ENCODE measurements at regions not wholly inside any gene's neighbourhood (a gene's known extent, or its start where the extent isn't known, plus 50 kb on each side); places are given as distances from the start of the nearest gene placed in this dataset.

GRCh38 chr10:130905921-130906320 lies 405.6 kb downstream of the TCERG1L start:
- H3K27me3 ChIP-seq (ENCODE audit: control insufficient read depth, insufficient read depth, low read length), result no peaks in the 10 kb centered on the region
- H3K36me3 ChIP-seq (ENCODE audit: control insufficient read depth, insufficient read depth, low read length), result no peaks in the 10 kb centered on the region
- H3K4me1 ChIP-seq (ENCODE audit: control insufficient read depth, insufficient read depth, low read length), result no peaks in the 10 kb centered on the region
- no peak overlapping the region for H3K9ac ChIP-seq (ENCODE audit: low read depth, low read length)
- no peak overlapping the region for H3K4me3 ChIP-seq (ENCODE audit: low read depth, low read length)
- no peak overlapping the region for H3K27ac ChIP-seq (ENCODE audit: low read depth, low read length)
- no peaks in the 10 kb centered on the region; the same call in 1 of the 2 replicates for H3K9me3 ChIP-seq (ENCODE audit: control insufficient read depth, insufficient read depth, low read length)

GRCh38 chr10:130910848-130911247 lies 400.7 kb downstream of the TCERG1L start:
- Histone ChIP-seq H3K9me3 (ENCODE audit: control insufficient read depth, insufficient read depth, low read length) (no peaks in the 10 kb centered on the region; the same call in 1 of the 2 replicates), H3K36me3 (ENCODE audit: control insufficient read depth, insufficient read depth, low read length) (no peaks in the 10 kb centered on the region), H3K4me1 (ENCODE audit: control insufficient read depth, insufficient read depth, low read length) (no peaks in the 10 kb centered on the region)

GRCh38 chr10:130913844-130914243 lies 397.7 kb downstream of the TCERG1L start:
- Histone ChIP-seq H3K4me3 (ENCODE audit: low read depth, low read length) (no peak overlapping the region), H3K36me3 (ENCODE audit: control insufficient read depth, insufficient read depth, low read length) (no peaks in the 10 kb centered on the region), H3K27ac (ENCODE audit: low read depth, low read length) (no peak overlapping the region), H3K9ac (ENCODE audit: low read depth, low read length) (no peak overlapping the region), H3K4me1 (ENCODE audit: control insufficient read depth, insufficient read depth, low read length) (no peaks in the 10 kb centered on the region), H3K27me3 (ENCODE audit: control insufficient read depth, insufficient read depth, low read length) (no peaks in the 10 kb centered on the region), H3K9me3 (ENCODE audit: control insufficient read depth, insufficient read depth, low read length) (no peaks in the 10 kb centered on the region; the same call in 1 of the 2 replicates)

More at GRCh38 chr10:130910848-130911247, 400.7 kb downstream of the TCERG1L start:
- Histone ChIP-seq H3K27me3 (ENCODE audit: control insufficient read depth, insufficient read depth, low read length) (no peaks in the 10 kb centered on the region), H3K4me3 (ENCODE audit: low read depth, low read length) (no peak overlapping the region), H3K27ac (ENCODE audit: low read depth, low read length) (no peak overlapping the region), H3K9ac (ENCODE audit: low read depth, low read length) (no peak overlapping the region)

GRCh38 chr10:130914367-130914766 lies 397.2 kb downstream of the TCERG1L start:
- Histone ChIP-seq H3K9ac (ENCODE audit: low read depth, low read length) (no peak overlapping the region), H3K4me3 (ENCODE audit: low read depth, low read length) (no peak overlapping the region), H3K4me1 (ENCODE audit: control insufficient read depth, insufficient read depth, low read length) (no peaks in the 10 kb centered on the region), H3K27ac (ENCODE audit: low read depth, low read length) (no peak overlapping the region), H3K9me3 (ENCODE audit: control insufficient read depth, insufficient read depth, low read length) (no peaks in the 10 kb centered on the region; the same call in 1 of the 2 replicates), H3K36me3 (ENCODE audit: control insufficient read depth, insufficient read depth, low read length) (no peaks in the 10 kb centered on the region), H3K27me3 (ENCODE audit: control insufficient read depth, insufficient read depth, low read length) (no peaks in the 10 kb centered on the region)

- Histone ChIP-seq H3K27me3 (ENCODE audit: control insufficient read depth, insufficient read depth, low read length) (no peaks in the 10 kb centered on the region), H3K4me3 (ENCODE audit: low read depth, low read length) (no peak overlapping the region), H3K9ac (ENCODE audit: low read depth, low read length) (no peak overlapping the region), H3K9me3 (ENCODE audit: control insufficient read depth, insufficient read depth, low read length) (no peaks in the 10 kb centered on the region; the same call in 1 of the 2 replicates), H3K27ac (ENCODE audit: low read depth, low read length) (no peak overlapping the region), H3K36me3 (ENCODE audit: control insufficient read depth, insufficient read depth, low read length) (no peaks in the 10 kb centered on the region), H3K4me1 (ENCODE audit: control insufficient read depth, insufficient read depth, low read length) (no peaks in the 10 kb centered on the region)
These were observed 396.5 kb downstream of the TCERG1L start for GRCh38 chr10:130915065-130915464.

- H3K9ac ChIP-seq (ENCODE audit: low read depth, low read length), result no peak overlapping the region
- no peaks in the 10 kb centered on the region; the same call in 1 of the 2 replicates for H3K27me3 ChIP-seq (ENCODE audit: control insufficient read depth, insufficient read depth, low read length)
- H3K36me3 ChIP-seq (ENCODE audit: control insufficient read depth, insufficient read depth, low read length), result no peaks in the 10 kb centered on the region
- H3K27ac ChIP-seq (ENCODE audit: low read depth, low read length), result no peak overlapping the region
- no peaks in the 10 kb centered on the region for H3K4me1 ChIP-seq (ENCODE audit: control insufficient read depth, insufficient read depth, low read length)
- H3K9me3 ChIP-seq (ENCODE audit: control insufficient read depth, insufficient read depth, low read length), result no peaks in the 10 kb centered on the region
- H3K4me3 ChIP-seq (ENCODE audit: low read depth, low read length), result no peak overlapping the region
These were observed 390.1 kb downstream of the TCERG1L start for GRCh38 chr10:130921461-130921860.

- Histone ChIP-seq H3K27me3 (ENCODE audit: control insufficient read depth, insufficient read depth, low read length) (no peaks in the 10 kb centered on the region; the same call in 1 of the 2 replicates), H3K27ac (ENCODE audit: low read depth, low read length) (no peak overlapping the region), H3K4me3 (ENCODE audit: low read depth, low read length) (no peak overlapping the region), H3K9ac (ENCODE audit: low read depth, low read length) (no peak overlapping the region), H3K9me3 (ENCODE audit: control insufficient read depth, insufficient read depth, low read length) (no peaks in the 10 kb centered on the region), H3K4me1 (ENCODE audit: control insufficient read depth, insufficient read depth, low read length) (no peaks in the 10 kb centered on the region), H3K36me3 (ENCODE audit: control insufficient read depth, insufficient read depth, low read length) (no peaks in the 10 kb centered on the region)
These were observed 389.5 kb downstream of the TCERG1L start for GRCh38 chr10:130921911-130922440.

GRCh38 chr10:130923596-130923995 lies 387.9 kb downstream of the TCERG1L start:
- Histone ChIP-seq H3K4me3 (ENCODE audit: low read depth, low read length) (no peak overlapping the region), H3K36me3 (ENCODE audit: control insufficient read depth, insufficient read depth, low read length) (no peaks in the 10 kb centered on the region), H3K27me3 (ENCODE audit: control insufficient read depth, insufficient read depth, low read length) (no peaks in the 10 kb centered on the region; the same call in 1 of the 2 replicates), H3K27ac (ENCODE audit: low read depth, low read length) (no peak overlapping the region), H3K9me3 (ENCODE audit: control insufficient read depth, insufficient read depth, low read length) (no peaks in the 10 kb centered on the region), H3K9ac (ENCODE audit: low read depth, low read length) (no peak overlapping the region), H3K4me1 (ENCODE audit: control insufficient read depth, insufficient read depth, low read length) (no peaks in the 10 kb centered on the region)

GRCh38 chr10:130924138-130924819 lies 387.2 kb downstream of the TCERG1L start:
- Histone ChIP-seq H3K9ac (ENCODE audit: low read depth, low read length) (no peak overlapping the region), H3K4me1 (ENCODE audit: control insufficient read depth, insufficient read depth, low read length) (no peaks in the 10 kb centered on the region), H3K9me3 (ENCODE audit: control insufficient read depth, insufficient read depth, low read length) (no peaks in the 10 kb centered on the region), H3K4me3 (ENCODE audit: low read depth, low read length) (no peak overlapping the region), H3K27ac (ENCODE audit: low read depth, low read length) (no peak overlapping the region), H3K36me3 (ENCODE audit: control insufficient read depth, insufficient read depth, low read length) (no peaks in the 10 kb centered on the region), H3K27me3 (ENCODE audit: control insufficient read depth, insufficient read depth, low read length) (no peaks in the 10 kb centered on the region; the same call in 1 of the 2 replicates)

GRCh38 chr10:130926442-130926841 lies 385.1 kb downstream of the TCERG1L start:
- H3K27me3 ChIP-seq (ENCODE audit: control insufficient read depth, insufficient read depth, low read length), result no peaks in the 10 kb centered on the region; the same call in 1 of the 2 replicates
- H3K4me3 ChIP-seq (ENCODE audit: low read depth, low read length), result no peak overlapping the region
- H3K27ac ChIP-seq (ENCODE audit: low read depth, low read length), result no peak overlapping the region
- no peaks in the 10 kb centered on the region for H3K4me1 ChIP-seq (ENCODE audit: control insufficient read depth, insufficient read depth, low read length)
- no peaks in the 10 kb centered on the region for H3K36me3 ChIP-seq (ENCODE audit: control insufficient read depth, insufficient read depth, low read length)
- H3K9ac ChIP-seq (ENCODE audit: low read depth, low read length), result no peak overlapping the region
- no peaks in the 10 kb centered on the region for H3K9me3 ChIP-seq (ENCODE audit: control insufficient read depth, insufficient read depth, low read length)

GRCh38 chr10:130927157-130927556 lies 384.4 kb downstream of the TCERG1L start:
- H3K27me3 ChIP-seq (ENCODE audit: control insufficient read depth, insufficient read depth, low read length), result no peaks in the 10 kb centered on the region; the same call in 1 of the 2 replicates
- no peaks in the 10 kb centered on the region for H3K9me3 ChIP-seq (ENCODE audit: control insufficient read depth, insufficient read depth, low read length)
- no peak overlapping the region for H3K4me3 ChIP-seq (ENCODE audit: low read depth, low read length)
- H3K9ac ChIP-seq (ENCODE audit: low read depth, low read length), result no peak overlapping the region
- H3K27ac ChIP-seq (ENCODE audit: low read depth, low read length), result no peak overlapping the region
- no peaks in the 10 kb centered on the region for H3K36me3 ChIP-seq (ENCODE audit: control insufficient read depth, insufficient read depth, low read length)
- no peaks in the 10 kb centered on the region for H3K4me1 ChIP-seq (ENCODE audit: control insufficient read depth, insufficient read depth, low read length)

Measured in HUES48 (cell line).